Stimulated activated CD8-positive, alpha-beta memory T cell treated with anti-CD3 and anti-CD28 coated beads, Interleukin-4, amount 100 ng/mL, for 48 hours (primary cell): ENCODE measurements at regions not wholly inside any gene's neighbourhood (a gene's known extent, or its start where the extent isn't known, plus 50 kb on each side); places are given as distances from the start of the nearest gene placed in this dataset.

ENCODE experiments used
- DNase-seq: peaks from one replicate; pipeline ENCODE4 v3.0.0-alpha.2; 2020

- no peak for DNase-seq
Measured at GRCh38 chr12:24463375-24463774, 485.5 kb downstream of the BCAT1 start.

GRCh38 chr12:24462946-24463345 lies 486.0 kb downstream of the BCAT1 start:
- no peak for DNase-seq

GRCh38 chr12:24460506-24460905 lies 488.4 kb downstream of the BCAT1 start:
- no peak for DNase-seq

DNA sequence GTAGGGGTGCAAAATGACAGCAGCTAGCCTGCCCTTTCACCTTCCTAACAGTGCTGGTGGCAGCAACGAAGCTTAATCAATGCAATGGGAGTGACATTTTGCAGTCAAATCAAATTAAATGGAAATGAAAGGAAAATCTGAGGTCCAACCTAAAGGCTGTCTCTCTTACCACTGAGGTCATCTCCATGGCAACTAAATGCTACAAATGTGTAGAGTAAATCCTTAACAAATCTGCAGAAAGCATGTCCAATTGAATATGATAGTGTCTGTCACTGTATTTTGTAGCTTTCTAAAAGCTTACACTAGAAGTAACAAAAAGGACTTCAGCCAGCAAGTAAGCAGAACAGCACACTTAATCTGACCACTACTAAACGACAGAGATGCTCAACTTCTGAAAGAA lies 488.8 kb downstream of the BCAT1 start:
- no peak for DNase-seq

- no peak for DNase-seq
Measured at GRCh38 chr12:24455811-24456210, 493.1 kb downstream of the BCAT1 start.

- DNase-seq, result no peak
Measured at GRCh38 chr12:24447678-24448077, 498.2 kb upstream of the SOX5 start.

- DNase-seq, result no peak
Measured at GRCh38 chr12:24446287-24446686, 496.8 kb upstream of the SOX5 start.

- no peak for DNase-seq
Measured at GRCh38 chr12:24444634-24445033, 495.2 kb upstream of the SOX5 start.

GRCh38 chr12:24441458-24441857 lies 492.0 kb upstream of the SOX5 start:
- DNase-seq, result no peak

- DNase-seq, result no peak
Measured at GRCh38 chr12:24436667-24437066, 487.2 kb upstream of the SOX5 start.

DNA sequence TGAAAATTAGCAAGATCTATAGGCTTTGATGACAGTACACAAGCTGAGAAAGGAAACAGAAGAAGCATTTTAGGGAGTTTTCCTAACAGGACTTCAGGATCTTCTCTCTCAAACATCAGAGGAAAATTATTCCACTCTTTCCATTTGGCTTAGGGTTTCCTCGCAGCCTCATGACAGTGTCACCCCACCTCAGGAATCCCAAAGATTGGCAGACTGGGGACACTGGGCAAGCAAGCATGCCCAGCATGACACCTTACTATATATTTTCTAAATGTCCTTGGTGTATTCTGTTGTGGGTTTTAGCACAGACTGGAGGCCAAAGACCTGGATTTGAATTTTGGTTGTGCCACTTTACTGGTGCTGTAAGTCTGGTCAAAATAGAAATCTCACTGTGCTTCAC lies 482.4 kb upstream of the SOX5 start:
- no peak for DNase-seq

GRCh38 chr12:24427776-24428175 lies 478.3 kb upstream of the SOX5 start:
- DNase-seq, result no peak

- no peak for DNase-seq
Measured at GRCh38 chr12:24425601-24425970, 476.1 kb upstream of the SOX5 start.

DNA sequence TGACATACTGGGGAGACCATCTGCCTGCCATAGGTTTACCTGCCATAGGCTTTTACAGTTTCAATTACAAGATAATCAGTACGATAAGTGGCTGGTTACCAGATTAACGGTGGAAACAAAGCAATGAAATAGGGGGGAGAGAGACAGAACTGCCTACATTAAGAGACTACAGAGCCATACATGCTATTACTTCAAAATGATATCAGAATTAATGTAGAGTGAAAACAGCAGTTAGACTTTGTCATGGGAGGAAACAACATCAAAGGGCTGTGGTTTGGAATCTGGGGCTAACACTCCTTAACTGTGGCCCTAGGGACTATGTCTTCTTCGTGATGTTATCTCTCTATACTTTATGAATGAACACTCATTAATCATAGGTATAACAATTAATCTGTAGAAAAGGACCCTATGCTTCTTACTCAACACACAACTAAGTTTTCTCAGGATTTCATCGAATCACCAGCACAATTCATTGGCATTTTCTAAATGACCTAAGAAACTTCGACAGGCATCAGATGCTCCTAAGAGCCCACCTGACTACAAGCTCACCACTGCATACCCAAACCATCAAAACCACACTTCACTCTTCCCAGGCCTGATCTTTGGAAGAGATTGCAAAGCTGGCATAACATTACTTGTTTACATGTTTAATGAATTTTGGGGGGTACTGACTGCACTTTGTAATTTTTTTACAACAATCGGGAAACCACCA lies 475.6 kb upstream of the SOX5 start:
- no peak for DNase-seq

DNA sequence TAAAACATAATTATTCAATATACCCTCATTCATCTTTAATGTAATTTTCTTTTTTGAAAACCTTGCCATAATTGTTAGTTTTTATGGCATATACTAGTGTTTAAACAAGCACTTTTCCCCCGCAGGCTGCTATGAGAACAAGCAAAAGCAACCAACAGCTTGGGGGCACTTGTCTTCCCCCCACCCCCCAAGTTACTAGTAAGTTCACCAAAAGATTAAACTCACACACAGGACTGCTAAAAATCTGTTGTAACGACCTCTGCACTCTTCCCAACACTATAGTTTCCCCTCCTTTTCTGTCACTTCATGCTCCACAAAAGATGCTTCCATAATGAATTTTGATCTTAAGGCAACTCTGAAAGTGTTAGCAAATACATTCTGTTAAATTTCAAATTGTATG lies 474.9 kb upstream of the SOX5 start:
- no peak for DNase-seq

DNA sequence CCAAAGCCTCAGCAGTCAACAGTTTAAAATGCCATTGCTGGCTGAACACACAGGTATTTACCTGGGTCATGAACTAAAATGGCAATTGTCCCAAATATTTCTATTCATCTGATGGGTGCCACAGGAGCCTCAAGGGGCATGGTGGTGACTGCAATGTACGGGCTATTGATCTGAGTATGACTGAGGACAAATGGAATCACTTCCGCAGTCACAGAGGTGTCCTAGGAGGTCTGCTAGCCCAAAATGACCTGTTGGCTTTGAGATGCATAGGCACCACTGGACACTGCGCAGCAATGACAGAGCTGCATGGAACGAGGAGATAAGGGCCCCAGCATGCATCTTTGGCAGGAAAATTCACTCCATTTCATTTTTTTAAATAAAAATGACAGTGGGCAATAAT lies 474.1 kb upstream of the SOX5 start:
- no peak for DNase-seq

- DNase-seq, result no peak
Measured at GRCh38 chr12:24421759-24422158, 472.3 kb upstream of the SOX5 start.

GRCh38 chr12:24418157-24418556 lies 468.7 kb upstream of the SOX5 start:
- DNase-seq, result no peak

DNA sequence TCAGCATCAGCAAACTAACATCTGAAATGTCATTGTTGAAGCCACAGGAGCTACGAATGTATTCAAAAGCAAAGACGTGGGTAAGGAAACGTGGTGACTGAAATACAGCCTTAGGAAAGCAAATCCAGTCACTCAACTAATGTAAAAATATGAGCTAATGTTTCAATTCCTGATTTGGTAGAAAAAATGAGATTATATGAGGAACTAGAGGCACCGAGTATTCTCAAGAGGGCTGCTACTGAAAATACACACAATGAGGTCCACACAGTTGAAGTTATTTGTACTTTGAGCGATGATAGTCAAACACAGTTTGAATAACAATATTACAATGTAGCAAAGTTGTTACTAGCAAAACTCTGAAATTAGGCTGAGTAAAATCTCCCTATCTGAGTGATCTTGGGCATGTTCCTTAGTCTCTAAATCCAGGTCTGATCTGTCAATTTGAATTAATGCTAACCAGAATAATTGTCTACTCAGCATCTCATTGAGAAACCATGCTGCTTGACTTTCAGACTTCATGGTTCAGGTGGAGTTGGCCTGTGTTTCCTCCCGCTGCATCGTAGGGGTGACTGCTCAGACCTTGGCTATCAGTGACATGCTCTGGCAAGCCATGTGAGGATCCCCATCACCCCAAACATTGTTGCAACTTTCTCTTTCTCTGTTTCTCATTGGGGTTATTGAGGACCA lies 467.1 kb upstream of the SOX5 start:
- no peak for DNase-seq

GRCh38 chr12:24415934-24416333 lies 466.5 kb upstream of the SOX5 start:
- no peak for DNase-seq

DNA sequence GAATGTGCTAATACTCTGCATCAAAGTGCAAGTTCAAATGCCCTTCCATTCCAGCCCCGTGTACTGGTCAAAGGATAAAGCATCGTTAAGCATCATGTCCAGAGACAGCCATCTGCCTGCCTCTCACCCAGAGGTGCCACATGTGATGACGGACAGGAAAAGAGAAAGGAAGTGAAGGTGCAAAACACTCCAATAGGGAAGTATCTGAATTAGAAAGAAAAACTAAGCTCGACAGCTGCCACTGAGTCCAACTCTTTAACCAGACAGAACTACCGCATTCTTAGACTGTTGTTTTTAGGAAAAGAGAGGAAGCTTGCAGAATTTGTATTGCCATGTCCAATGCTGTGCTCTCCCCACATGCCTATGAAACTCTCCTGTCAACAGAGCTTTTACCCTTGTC lies 465.0 kb upstream of the SOX5 start:
- DNase-seq, result no peak

DNA sequence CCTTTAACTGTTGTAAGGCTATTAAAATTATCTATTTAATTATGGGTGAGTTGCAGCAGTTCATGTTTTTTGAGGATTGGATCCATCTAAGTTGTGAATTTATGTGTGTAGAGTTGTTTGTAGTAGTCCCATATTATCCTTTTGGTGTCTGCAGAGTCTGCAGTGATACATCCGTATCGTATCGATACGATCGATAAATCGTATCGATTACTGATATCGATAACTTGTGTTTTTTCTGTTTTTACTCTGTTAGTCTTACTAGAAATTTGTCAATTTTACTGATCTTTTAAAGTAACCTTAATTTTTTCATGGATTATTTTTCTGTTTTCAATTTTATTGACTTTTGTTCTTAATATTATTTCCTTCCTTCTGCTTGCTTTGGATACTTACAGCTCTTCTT lies 462.5 kb upstream of the SOX5 start:
- DNase-seq, result no peak

DNA sequence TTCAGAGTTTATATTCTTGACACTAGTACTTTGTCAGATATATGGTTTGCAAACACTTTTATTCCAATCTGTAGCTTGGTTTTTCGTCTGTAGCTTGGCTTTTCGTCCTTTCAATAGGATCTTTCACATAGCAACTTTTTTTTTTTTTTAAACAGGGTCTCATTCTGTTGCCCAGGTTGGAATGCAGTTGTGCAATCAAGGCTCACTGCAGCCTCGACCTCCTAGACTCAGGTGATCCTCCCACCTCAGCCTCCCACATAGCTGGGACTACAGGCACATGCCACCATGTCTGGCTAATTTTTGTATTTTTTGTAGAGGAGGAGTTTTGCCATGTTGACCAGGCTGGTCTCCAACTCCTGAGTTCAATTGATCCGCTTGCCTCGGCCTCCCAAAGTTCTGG lies 460.4 kb upstream of the SOX5 start:
- DNase-seq, result no peak

DNA sequence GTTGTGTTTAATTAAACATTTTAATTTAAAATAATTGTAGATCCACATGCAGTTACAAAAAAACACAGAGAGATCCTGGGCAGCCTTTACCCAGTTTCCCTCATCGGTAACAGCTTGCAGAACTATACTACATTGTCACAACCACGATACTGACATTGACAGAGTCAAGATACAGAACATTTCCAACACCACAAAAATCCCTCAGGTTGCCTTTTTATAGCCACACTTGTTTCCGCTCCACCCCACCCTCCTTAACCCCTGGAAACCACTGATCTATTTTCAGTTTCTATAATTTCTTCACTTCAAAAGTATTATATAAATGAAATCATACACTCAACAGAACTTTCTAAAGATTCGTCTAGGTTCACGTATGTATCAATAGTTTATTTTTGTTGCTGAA lies 458.8 kb upstream of the SOX5 start:
- no peak for DNase-seq

DNA sequence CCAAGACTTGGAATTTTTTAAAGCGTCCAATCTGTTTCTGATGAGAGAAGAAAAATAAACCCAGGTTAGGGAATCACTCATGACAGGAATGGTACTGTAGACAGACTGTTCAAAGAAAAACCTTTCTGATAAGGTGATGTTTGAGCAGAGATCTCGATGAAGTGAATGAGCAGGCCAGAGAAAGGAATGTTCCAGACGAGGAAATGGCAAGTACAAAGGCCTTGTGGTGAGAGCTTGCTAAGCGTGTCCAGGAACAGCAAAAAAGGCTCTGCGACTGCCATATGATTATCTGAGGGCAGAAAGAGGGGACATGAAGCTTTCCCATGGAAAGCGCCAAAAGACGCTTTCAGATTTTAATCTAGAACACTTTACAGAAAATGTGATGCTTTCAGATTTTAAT lies 458.4 kb upstream of the SOX5 start:
- DNase-seq, result no peak
